Hepatocyte (in vitro differentiated cells): ENCODE measurements at regions not wholly inside any gene's neighbourhood (a gene's known extent, or its start where the extent isn't known, plus 50 kb on each side); places are given as distances from the start of the nearest gene placed in this dataset.

Source experiments
- DNase-seq: peaks from one replicate; pipeline ENCODE4 v3.0.0-alpha.2; 2016; ENCODE audit warnings: low spot score
- H2AFZ ChIP-seq: fragments of 200-600 bp; sonication (generic); 2 replicates; pipeline ENCODE4 v1.6.0; 2016; ENCODE audit warnings: antibody characterized with exemption, mild to moderate bottlenecking
- H3K27ac ChIP-seq: fragments of 200-600 bp; sonication (generic); 2 replicates; pipeline ENCODE4 v1.5.1; 2016; ENCODE audit warnings: mild to moderate bottlenecking
- H3K27me3 ChIP-seq: fragments of 200-600 bp; sonication (generic); 2 replicates; pipeline ENCODE4 v1.6.1; 2016
- H3K36me3 ChIP-seq: fragments of 200-600 bp; sonication (generic); replicated peaks from 2 replicates; pipeline ENCODE4 v1.5.1; 2016; ENCODE audit warnings: low read depth; ENCODE audit not compliant: insufficient read depth
- H3K4me1 ChIP-seq: fragments of 200-600 bp; sonication (generic); 2 replicates; pipeline ENCODE4 v1.5.1; 2016; ENCODE audit warnings: mild to moderate bottlenecking, moderate library complexity; ENCODE audit not compliant: insufficient read depth
- H3K4me2 ChIP-seq: fragments of 200-600 bp; sonication (generic); 2 replicates; pipeline ENCODE4 v1.6.0; 2016
- H3K4me3 ChIP-seq: fragments of 200-600 bp; sonication (generic); 2 replicates; pipeline ENCODE4 v1.5.1; 2016; ENCODE audit warnings: mild to moderate bottlenecking
- H3K79me2 ChIP-seq: fragments of 200-600 bp; sonication (generic); 2 replicates; pipeline ENCODE4 v1.6.0; 2017; ENCODE audit warnings: mild to moderate bottlenecking
- H3K9me2 ChIP-seq: fragments of 200-600 bp; sonication (generic); replicated peaks from 2 replicates; pipeline ENCODE4 v1.6.0; 2017; ENCODE audit warnings: mild to moderate bottlenecking; ENCODE audit not compliant: insufficient read depth
- H3K9me3 ChIP-seq: fragments of 200-600 bp; sonication (generic); 2 replicates; pipeline ENCODE4 v1.5.1; 2016; ENCODE audit warnings: low read depth, mild to moderate bottlenecking
- H4K20me1 ChIP-seq: fragments of 200-600 bp; sonication (generic); 2 replicates; pipeline ENCODE4 v1.6.0; 2016; ENCODE audit warnings: mild to moderate bottlenecking; ENCODE audit not compliant: insufficient read depth, poor library complexity, severe bottlenecking
- EZH2 ChIP-seq: fragments of 200-600 bp; sonication (generic); IDR thresholded peaks from 2 replicates; pipeline ENCODE4 v1.6.1; 2016; ENCODE audit warnings: antibody characterized with exemption, mild to moderate bottlenecking, borderline replicate concordance
- EZH2phosphoT487 ChIP-seq: fragments of 200-600 bp; sonication (generic); IDR thresholded peaks from one replicate; pipeline ENCODE4 v1.6.1; 2018; ENCODE audit warnings: antibody characterized with exemption, mild to moderate bottlenecking, low read depth, moderate library complexity; ENCODE audit not compliant: unreplicated experiment, severe bottlenecking
- WGBS: methylation state at CpG from one replicate; pipeline ENCODE4 v1.1.6; 2016; ENCODE audit warnings: low lambda C conversion rate; ENCODE audit errors: missing lambda C conversion rate; 5-methylcytosine and 5-hydroxymethylcytosine counted together
- TF ChIP-seq, protein P1 (sequence below): fragments of 200-600 bp; sonication (generic); IDR thresholded peaks from 2 replicates; pipeline ENCODE4 v1.5.1; 2016; ENCODE audit warnings: antibody characterized with exemption, mild to moderate bottlenecking; ENCODE audit not compliant: poor library complexity

DNA sequence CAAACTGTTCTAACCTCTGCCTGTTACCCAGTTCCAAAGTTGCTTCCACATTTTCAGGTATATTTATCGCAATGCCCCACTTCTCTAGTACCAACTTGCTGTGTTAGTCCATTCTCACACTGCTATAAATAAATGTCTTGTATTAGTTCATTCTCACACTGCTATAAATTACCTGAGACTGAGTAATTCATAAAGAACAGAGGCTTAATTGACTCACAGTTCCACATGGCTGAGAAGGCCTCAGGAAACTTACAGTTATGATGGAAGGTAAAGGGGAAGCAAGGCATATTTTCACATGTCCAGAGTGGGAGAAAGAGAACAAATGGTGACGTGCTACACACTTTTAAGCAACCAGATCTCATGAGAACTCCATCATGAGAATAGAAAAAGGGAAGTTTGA, 130.4 kb upstream of the C11orf87 start:
- Histone ChIP-seq H3K27me3 (no peaks in the 10 kb centered on the region), H3K4me3 (no peak overlapping the region), H3K36me3 (no peaks in the 10 kb centered on the region), H4K20me1 (no peaks in the 10 kb centered on the region), H3K9me3 (no peaks in the 10 kb centered on the region), H3K79me2 (no peaks in the 10 kb centered on the region), H3K4me1 (no peaks in the 10 kb centered on the region), H3K9me2 (no peaks in the 10 kb centered on the region), H3K4me2 (no peak overlapping the region), H3K27ac (no peak overlapping the region), H2AFZ (no peak overlapping the region)
- TF ChIP-seq, protein P1, sequence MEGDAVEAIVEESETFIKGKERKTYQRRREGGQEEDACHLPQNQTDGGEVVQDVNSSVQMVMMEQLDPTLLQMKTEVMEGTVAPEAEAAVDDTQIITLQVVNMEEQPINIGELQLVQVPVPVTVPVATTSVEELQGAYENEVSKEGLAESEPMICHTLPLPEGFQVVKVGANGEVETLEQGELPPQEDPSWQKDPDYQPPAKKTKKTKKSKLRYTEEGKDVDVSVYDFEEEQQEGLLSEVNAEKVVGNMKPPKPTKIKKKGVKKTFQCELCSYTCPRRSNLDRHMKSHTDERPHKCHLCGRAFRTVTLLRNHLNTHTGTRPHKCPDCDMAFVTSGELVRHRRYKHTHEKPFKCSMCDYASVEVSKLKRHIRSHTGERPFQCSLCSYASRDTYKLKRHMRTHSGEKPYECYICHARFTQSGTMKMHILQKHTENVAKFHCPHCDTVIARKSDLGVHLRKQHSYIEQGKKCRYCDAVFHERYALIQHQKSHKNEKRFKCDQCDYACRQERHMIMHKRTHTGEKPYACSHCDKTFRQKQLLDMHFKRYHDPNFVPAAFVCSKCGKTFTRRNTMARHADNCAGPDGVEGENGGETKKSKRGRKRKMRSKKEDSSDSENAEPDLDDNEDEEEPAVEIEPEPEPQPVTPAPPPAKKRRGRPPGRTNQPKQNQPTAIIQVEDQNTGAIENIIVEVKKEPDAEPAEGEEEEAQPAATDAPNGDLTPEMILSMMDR, result no peak
- no peak for TF ChIP-seq EZH2phosphoT487
- TF ChIP-seq EZH2, result no peak
- 92% methylated on average over 2 of the region's 2 CpGs for WGBS
- DNase-seq, result no peak

- H3K9me2 ChIP-seq, result no peaks in the 10 kb centered on the region
- DNase-seq, result no peak
- no peaks in the 10 kb centered on the region for H3K9me3 ChIP-seq
- 72% methylated on average over 2 of the region's 2 CpGs for WGBS
- no peak overlapping the region for H3K4me3 ChIP-seq
- H3K36me3 ChIP-seq, result no peaks in the 10 kb centered on the region
- H3K27me3 ChIP-seq, result no peaks in the 10 kb centered on the region
- H3K27ac ChIP-seq, result no peak overlapping the region
- H3K79me2 ChIP-seq, result no peaks in the 10 kb centered on the region
- no peaks in the 10 kb centered on the region for H4K20me1 ChIP-seq
- H3K4me1 ChIP-seq, result no peaks in the 10 kb centered on the region
- TF ChIP-seq, protein P1, result no peak
- TF ChIP-seq EZH2 (no peak), EZH2phosphoT487 (no peak)
- H2AFZ ChIP-seq, result no peak overlapping the region
- H3K4me2 ChIP-seq, result no peak overlapping the region
Measured at GRCh38 chr11:109298865-109299264, 123.1 kb upstream of the C11orf87 start.

DNA sequence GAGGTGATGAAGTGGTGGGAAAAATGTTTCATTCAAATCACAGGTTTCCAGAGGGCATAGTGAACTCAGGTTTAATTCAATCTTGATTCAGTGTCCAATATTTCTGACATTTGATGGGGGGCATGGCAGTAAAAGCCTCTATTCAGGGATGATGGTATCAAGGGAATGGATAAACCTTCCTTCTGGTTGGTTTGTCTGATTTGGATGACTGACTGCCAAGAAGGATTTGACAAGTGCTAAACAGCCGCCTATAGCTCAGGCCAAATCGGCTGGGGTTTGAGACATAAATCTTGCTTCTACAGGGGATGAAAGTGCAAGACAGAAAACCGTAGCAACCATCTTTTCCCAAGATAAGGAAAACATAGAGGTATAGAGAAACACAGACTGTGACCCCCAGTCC, 121.8 kb upstream of the C11orf87 start:
- Histone ChIP-seq H3K4me2 (no peak overlapping the region), H4K20me1 (no peaks in the 10 kb centered on the region), H3K4me1 (no peaks in the 10 kb centered on the region), H3K9me3 (no peaks in the 10 kb centered on the region), H3K27me3 (no peaks in the 10 kb centered on the region), H3K79me2 (no peaks in the 10 kb centered on the region), H3K9me2 (no peaks in the 10 kb centered on the region), H2AFZ (no peak overlapping the region), H3K27ac (no peak overlapping the region), H3K4me3 (no peak overlapping the region), H3K36me3 (no peaks in the 10 kb centered on the region)
- no peak for TF ChIP-seq EZH2phosphoT487
- no peak for TF ChIP-seq EZH2
- TF ChIP-seq, protein P1, result no peak
- no peak for DNase-seq
- 83% methylated on average over 3 of the region's 3 CpGs for WGBS

GRCh38 chr11:109302591-109303334, 119.2 kb upstream of the C11orf87 start:
- no peak overlapping the region for H2AFZ ChIP-seq
- no peaks in the 10 kb centered on the region for H3K27me3 ChIP-seq
- H4K20me1 ChIP-seq, result no peaks in the 10 kb centered on the region

More at GRCh38 chr11:109302591-109303334, 119.2 kb upstream of the C11orf87 start:
- Histone ChIP-seq H3K4me1 (no peaks in the 10 kb centered on the region), H3K4me2 (no peak overlapping the region), H3K79me2 (no peaks in the 10 kb centered on the region), H3K36me3 (no peaks in the 10 kb centered on the region), H3K4me3 (no peak overlapping the region), H3K9me2 (no peaks in the 10 kb centered on the region), H3K27ac (no peak overlapping the region), H3K9me3 (no peaks in the 10 kb centered on the region)
- TF ChIP-seq EZH2phosphoT487 (no peak), EZH2 (no peak)
- TF ChIP-seq, protein P1, result no peak
- no peak for DNase-seq
- 64% methylated on average over 4 of the region's 4 CpGs for WGBS
